ENCODE measurements at regions not wholly inside any gene's neighbourhood (a gene's known extent, or its start where the extent isn't known, plus 50 kb on each side); places are given as distances from the start of the nearest gene placed in this dataset.
"Not testable (repeated sequence)": the region's sequence is repeated elsewhere in the genome, so short reads cannot be mapped to it uniquely, and the experiment has no call there.

- no peak for TF ChIP-seq ZNF274 (IDR thresholded peaks at IDR 0.05; ENCODE audit: low read depth, low read length)
- no peak overlapping the region for H3K4me3 ChIP-seq (ENCODE audit: low read length)
Measured at GRCh38 chr12:131357920-131358319, 353.0 kb upstream of the SFSWAP start.

DNA sequence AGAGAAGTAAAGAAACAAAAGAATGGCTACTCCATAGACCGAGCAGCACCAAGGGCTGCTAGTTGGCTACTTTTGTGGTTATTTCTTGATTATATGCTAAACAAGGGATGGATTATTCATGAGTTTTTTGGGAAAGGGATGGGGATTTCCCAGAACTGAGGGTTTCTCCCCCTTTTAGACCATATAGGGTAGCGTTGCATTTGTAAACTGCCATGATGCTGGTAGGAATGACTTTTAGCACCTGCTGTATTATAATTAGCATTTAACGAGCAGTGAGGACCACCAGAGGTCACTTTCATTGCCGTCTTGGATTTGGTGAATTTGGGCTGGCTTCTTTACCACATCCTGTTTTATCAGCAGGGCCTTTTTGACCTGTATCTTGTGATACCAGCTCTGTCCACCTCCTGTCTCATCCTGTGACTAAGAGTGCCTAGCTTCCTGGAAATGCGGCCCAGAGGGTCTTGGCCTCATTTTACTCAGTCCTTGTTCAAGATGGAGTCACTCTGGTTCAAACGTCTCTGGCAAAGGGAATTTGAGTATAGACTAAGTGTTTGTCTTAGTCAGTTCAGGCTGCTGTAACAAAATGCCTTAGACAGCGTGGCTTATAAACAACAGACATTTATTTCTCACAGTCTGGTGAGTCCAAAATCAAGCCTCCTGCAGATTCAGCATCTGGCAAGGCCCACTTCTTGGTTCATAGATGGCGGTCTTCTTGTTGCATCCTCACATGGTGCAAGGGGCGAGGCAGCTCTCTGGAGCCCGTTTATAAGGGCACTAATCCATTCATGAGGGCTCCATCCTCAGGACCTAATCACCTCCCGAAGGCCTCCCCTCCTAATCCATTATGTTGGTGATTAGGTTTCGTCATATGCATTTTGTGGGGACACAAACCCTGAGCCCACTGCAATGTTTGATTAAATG, 348.3 kb upstream of the SFSWAP start:
- no peak for TF ChIP-seq ZNF274 (IDR thresholded peaks at IDR 0.05; ENCODE audit: low read depth, low read length)
- no peak overlapping the region for H3K4me3 ChIP-seq (ENCODE audit: low read length)

DNA sequence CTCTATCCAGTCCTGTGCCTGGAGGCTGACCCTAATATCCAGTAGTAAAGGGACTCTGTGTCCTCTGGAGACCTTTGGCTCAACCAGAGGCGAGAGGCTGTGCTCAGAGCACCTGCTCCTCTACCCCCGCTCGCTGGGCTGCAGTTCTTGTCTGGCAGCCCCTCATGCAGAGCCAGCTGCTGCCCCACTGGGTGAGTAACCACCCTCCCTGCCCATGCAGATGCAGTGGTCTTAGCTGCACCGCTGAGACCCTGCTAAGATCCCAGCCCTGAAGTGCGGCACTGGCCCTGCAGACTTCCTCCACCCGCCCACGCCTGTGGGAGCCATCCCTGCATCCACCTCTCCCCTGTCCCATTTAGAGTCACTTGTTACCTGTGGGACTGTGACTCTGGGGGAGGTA, 347.5 kb upstream of the SFSWAP start:
- no peak overlapping the region for H3K4me3 ChIP-seq (ENCODE audit: low read length)
- TF ChIP-seq ZNF274 (IDR thresholded peaks at IDR 0.05; ENCODE audit: low read depth, low read length), result no peak

GRCh38 chr12:131363841-131364495, 346.9 kb upstream of the SFSWAP start:
- no peak overlapping the region for H3K4me3 ChIP-seq (ENCODE audit: low read length)
- TF ChIP-seq ZNF274 (IDR thresholded peaks at IDR 0.05; ENCODE audit: low read depth, low read length), result no peak

DNA sequence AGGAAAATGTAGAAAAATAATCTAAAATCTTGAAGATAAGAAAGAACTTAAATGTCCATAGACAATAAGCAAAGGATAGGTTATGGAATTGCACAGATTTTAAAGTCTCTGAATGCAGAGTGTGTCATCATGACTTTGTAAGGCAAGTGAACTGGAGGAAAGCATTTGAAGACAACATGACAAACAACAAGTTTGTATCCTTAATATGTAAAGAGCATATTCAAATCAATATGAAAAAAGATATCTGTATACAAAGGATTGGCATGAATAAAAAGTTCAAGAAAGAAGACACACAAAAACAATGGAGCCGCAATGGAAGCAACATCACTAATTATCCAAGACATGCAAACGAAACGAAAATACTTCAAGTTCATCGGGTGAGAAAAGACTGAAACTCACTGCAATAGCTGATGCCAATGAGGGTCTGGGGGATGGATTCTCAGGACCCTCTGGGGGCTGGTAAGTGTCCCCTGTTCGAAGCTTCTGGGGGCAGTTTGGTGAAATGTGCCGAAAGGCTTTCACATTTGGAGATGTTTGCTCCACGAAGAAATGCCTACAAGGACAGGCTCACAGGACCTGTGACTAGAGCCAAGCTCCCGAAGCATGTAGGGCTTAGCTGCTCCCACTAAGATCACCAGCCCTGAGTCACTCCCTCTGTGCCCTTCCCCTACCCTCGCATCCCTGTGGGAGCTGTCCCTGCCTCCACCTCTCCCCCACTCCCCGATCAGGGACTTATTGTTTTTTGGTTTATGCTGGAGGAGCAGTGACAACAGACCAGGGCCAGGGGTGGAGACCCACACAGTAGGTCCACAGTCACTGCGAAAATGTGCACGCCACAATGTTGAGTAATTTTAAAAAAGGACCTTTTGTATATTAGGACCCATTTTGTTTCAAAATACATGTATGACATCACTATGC, 345.7 kb upstream of the SFSWAP start:
- TF ChIP-seq ZNF274 (IDR thresholded peaks at IDR 0.05; ENCODE audit: low read depth, low read length), result no peak
- H3K4me3 ChIP-seq (ENCODE audit: low read length), result no peak overlapping the region

- no peak overlapping the region for H3K4me3 ChIP-seq (ENCODE audit: low read length)
Measured at GRCh38 chr12:131365821-131366260, 345.0 kb upstream of the SFSWAP start.

DNA sequence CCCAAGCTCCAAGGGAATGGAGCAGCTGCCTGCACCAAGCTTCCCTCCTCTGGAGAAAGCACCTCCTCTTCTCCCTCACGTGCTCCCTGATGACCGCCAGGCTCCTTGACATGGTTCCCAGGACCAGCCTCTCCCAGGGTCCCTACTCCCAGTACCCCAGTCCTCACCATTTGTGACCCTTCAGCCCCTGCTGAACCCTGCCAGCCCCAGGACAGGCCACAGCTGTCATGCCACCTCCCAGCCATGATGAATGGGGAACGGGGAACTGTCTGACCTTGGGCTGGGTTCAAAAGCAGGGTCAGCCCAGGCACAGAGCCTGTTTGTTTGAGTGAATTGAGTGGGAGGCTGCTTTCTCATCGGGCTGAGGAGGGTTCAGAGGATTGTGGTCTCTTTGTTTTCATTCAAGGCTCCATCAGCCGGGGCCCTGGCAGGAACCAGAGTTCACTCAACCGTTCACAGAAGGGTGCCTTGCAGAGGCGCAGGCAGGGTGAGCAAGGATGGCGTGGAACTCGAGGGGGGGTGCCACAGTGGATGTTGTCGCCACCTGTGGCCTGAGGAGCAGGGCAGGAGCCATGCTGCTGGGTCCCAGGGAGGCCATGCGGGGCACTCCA, 344.5 kb upstream of the SFSWAP start:
- no peak overlapping the region for H3K4me3 ChIP-seq (ENCODE audit: low read length)
- no peak for TF ChIP-seq ZNF274 (IDR thresholded peaks at IDR 0.05; ENCODE audit: low read depth, low read length)

More at GRCh38 chr12:131365821-131366260, 345.0 kb upstream of the SFSWAP start:
- TF ChIP-seq ZNF274 (IDR thresholded peaks at IDR 0.05; ENCODE audit: low read depth, low read length), result no peak

DNA sequence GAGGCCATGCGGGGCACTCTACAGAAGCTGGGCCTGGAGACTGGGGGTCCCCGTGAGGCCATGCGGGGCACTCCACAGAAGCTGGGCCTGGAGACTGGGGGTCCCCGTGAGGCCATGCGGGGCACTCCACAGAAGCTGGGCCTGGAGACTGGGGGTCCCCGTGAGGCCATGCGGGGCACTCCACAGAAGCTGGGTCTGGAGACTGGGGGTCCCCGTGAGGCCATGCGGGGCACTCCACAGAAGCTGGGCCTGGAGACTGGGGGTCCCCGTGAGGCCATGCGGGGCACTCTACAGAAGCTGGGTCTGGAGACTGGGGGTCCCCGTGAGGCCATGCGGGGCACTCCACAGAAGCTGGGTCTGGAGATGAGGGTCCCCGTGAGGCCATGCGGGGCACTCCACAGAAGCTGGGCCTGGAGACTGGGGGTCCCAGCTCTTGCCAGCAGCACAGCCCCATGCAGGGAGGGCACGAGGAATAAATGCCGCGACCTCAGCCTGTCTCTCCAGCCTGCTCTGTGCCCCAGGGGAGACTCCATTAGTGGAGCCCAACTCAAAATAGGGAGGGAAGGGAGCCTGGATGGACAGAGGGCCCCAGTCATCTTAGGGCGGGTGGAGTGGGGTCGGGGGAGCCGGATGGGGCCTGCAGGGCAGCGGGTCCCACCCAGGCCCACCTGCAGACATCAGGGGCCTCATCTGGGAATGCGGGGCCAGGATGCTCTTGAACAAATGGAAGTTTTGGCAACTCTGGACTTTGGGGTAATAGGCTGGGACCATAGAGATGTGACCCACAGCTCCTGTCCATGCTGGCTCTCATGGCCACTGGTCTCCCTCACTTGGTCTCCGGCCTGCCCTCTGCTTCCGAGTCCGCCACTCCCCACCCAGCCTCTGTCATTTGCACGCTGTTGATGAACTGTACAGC, 343.6 kb upstream of the SFSWAP start:
- not testable (repeated sequence) for H3K4me3 ChIP-seq (ENCODE audit: low read length)

DNA sequence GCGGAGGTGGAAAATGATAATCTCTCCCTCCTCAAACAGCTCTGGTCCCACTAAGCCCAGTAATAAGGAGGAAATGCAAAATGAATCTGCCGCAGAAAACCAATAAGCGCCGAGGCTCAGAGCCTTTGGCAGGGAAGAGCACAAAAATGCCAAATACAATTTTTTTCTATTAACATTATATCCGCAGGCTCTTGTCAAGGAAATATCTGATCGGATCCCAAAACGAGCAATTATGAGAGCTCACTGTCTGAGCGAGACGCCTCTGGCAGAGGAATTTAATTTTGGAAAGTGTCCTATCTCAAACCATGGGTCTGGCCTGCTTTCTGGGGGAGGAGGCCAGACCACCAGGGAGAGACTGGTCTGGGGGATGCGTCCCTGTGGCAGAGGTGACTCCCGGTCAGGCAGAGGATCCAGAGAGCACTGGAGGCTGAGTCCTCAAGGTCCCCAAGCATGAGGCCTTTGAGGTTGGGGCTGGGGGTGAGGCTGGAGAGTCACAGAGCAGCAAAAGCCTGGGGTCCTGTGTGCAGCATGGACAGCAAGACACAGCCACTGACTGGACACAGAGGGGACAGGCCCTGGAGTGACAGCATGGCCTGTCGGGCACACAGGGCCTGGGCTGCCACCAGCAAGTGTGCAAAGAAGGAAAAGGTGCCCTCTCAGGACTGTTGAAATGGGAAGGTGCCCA, 342.8 kb upstream of the SFSWAP start:
- no peak overlapping the region for H3K4me3 ChIP-seq (ENCODE audit: low read length)
- no peak for TF ChIP-seq ZNF274 (IDR thresholded peaks at IDR 0.05; ENCODE audit: low read depth, low read length)

GRCh38 chr12:131368668-131369071, 342.2 kb upstream of the SFSWAP start:
- H3K4me3 ChIP-seq (ENCODE audit: low read length), result no peak overlapping the region
- TF ChIP-seq ZNF274 (IDR thresholded peaks at IDR 0.05; ENCODE audit: low read depth, low read length), result no peak

DNA sequence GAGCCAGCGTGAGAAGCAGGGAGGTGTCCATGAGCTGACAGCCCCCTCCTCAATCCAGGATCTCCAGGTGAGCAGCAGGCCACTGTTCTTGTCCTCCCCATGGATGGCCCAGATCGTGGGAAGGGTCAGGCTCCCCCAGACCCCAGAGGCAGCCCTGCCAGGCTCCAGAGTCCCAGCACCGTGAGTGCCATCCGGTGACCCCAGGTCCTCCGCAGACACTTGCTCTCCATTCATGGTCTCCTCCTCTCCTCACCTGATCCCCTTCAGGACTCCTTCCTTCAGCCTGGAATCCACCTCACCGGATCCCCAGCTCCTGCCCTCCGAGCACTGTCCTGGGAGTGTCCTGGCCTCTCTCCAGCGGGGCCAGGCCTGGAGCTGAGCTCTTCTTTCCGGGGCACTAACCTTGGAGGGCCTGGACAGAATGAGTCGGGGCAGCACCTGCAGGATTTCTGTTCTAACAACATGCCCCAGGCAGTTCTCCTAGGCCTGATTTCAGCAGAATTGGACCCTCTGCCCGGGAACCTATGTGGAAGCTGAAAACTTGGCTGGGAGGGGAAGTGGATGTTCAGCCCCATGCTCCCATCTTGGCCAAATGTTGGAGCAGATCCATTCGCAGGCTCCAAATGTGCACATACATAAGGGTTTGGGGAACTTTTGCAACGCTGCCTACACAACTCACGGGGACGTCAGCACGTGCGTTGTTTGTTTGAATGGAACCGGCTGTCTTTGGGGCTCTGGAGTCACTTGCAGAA, 341.6 kb upstream of the SFSWAP start:
- TF ChIP-seq ZNF274 (IDR thresholded peaks at IDR 0.05; ENCODE audit: low read depth, low read length), result no peak
- H3K4me3 ChIP-seq (ENCODE audit: low read length), result no peak overlapping the region

DNA sequence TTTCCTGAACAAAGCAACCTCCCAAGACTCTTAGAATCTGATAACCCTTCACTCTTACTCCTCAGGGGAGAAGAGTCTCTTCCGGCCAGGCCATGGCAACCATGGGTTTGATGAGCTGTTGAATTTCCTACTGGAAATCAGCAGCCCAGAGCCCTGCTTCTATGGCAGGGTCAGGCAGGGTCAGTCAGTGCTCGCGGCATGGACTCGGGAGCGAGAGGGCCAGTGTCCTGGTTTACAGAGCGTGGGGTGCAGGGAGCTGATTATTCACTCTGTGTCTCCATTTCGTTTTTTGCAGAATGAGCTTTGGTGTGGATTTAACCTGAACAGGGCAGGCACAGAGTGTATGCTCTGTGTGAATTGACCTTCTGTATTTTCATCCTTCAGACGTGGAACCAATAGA, 340.6 kb upstream of the SFSWAP start:
- no peak overlapping the region for H3K4me3 ChIP-seq (ENCODE audit: low read length)
- TF ChIP-seq ZNF274 (IDR thresholded peaks at IDR 0.05; ENCODE audit: low read depth, low read length), result no peak

All from GM08714 (cell line).